ENCODE measurements at regions not wholly inside any gene's neighbourhood (a gene's known extent, or its start where the extent isn't known, plus 50 kb on each side); places are given as distances from the start of the nearest gene placed in this dataset.

GRCh38 chr6:14040042-14040441 is 77.5 kb upstream of the CD83 start:
- TF ChIP-seq, protein P1, sequence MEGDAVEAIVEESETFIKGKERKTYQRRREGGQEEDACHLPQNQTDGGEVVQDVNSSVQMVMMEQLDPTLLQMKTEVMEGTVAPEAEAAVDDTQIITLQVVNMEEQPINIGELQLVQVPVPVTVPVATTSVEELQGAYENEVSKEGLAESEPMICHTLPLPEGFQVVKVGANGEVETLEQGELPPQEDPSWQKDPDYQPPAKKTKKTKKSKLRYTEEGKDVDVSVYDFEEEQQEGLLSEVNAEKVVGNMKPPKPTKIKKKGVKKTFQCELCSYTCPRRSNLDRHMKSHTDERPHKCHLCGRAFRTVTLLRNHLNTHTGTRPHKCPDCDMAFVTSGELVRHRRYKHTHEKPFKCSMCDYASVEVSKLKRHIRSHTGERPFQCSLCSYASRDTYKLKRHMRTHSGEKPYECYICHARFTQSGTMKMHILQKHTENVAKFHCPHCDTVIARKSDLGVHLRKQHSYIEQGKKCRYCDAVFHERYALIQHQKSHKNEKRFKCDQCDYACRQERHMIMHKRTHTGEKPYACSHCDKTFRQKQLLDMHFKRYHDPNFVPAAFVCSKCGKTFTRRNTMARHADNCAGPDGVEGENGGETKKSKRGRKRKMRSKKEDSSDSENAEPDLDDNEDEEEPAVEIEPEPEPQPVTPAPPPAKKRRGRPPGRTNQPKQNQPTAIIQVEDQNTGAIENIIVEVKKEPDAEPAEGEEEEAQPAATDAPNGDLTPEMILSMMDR (IDR thresholded peaks at IDR 0.05; ENCODE audit: low read depth, low read length), result peak; percentile 35
- TF ChIP-seq EZH2phosphoT487 (IDR thresholded peaks at IDR 0.05; ENCODE audit: low read depth), result no peak

All from OCI-LY3 (cell line).